H1 (cell line): ENCODE measurements at regions not wholly inside any gene's neighbourhood (a gene's known extent, or its start where the extent isn't known, plus 50 kb on each side); places are given as distances from the start of the nearest gene placed in this dataset.

ENCODE experiments used
- CTCF ChIA-PET: fragments of 300-600 bp; sonication (Branson Sonifier 250); formaldehyde crosslinking; loops from one replicate; lab custom pipeline; 2021; ENCODE audit not compliant: partially characterized antibody; lab: Charles Lee
- POLR2A ChIA-PET: fragments of 300-600 bp; sonication (Branson Sonifier 250); formaldehyde crosslinking; loops from one replicate; lab custom pipeline; 2021; ENCODE audit warnings: inconsistent platforms; ENCODE audit not compliant: partially characterized antibody; lab: Charles Lee
- DNase-seq, 2 experiments: peaks; one replicate each; pipeline versions ENCODE4 v3.0.0 to v3.0.0-alpha.2; 2010 to 2022; ENCODE audit warnings: low spot score in 2 of 2, low read depth in 1 of 2, mixed read lengths in 1 of 2
- FAIRE-seq: peaks from 2 replicates; lab custom pipeline; 2011; peaks lifted over from hg19 to GRCh38; lab: Jason Lieb, UNC
- H2AFZ ChIP-seq: 2 replicates; pipeline ENCODE4 v1.8.1; 2012; ENCODE audit warnings: low read length, inconsistent platforms
- H2AK5ac ChIP-seq: 2 replicates; pipeline ENCODE4 v1.6.1; 2013; ENCODE audit warnings: low read depth, low read length
- H2BK120ac ChIP-seq: replicated peaks from 2 replicates; pipeline ENCODE3; 2013; ENCODE audit warnings: low read depth, low read length, inconsistent platforms
- H2BK12ac ChIP-seq: 2 replicates; pipeline ENCODE4 v1.6.1; 2013; ENCODE audit warnings: low read depth, low read length
- H2BK15ac ChIP-seq: 2 replicates; pipeline ENCODE4 v1.6.1; 2013; ENCODE audit warnings: low read length
- H2BK20ac ChIP-seq: 2 replicates; pipeline ENCODE4 v1.6.1; 2013; ENCODE audit warnings: low read length
- H2BK5ac ChIP-seq: 2 replicates; pipeline ENCODE4 v1.6.1; 2013; ENCODE audit warnings: low read depth, low read length
- H3K14ac ChIP-seq: 2 replicates; pipeline ENCODE4 v1.6.1; 2013; ENCODE audit warnings: inconsistent platforms; ENCODE audit not compliant: insufficient read length
- H3K18ac ChIP-seq: 2 replicates; pipeline ENCODE4 v1.6.1; 2013; ENCODE audit warnings: low read length; ENCODE audit errors: extremely low read depth
- H3K23ac ChIP-seq: 2 replicates; pipeline ENCODE4 v1.6.1; 2013; ENCODE audit warnings: inconsistent platforms; ENCODE audit not compliant: insufficient read length
- H3K23me2 ChIP-seq: 2 replicates; pipeline ENCODE4 v1.6.1; 2013; ENCODE audit warnings: low read depth, low read length
- H3K27ac ChIP-seq: 2 replicates; pipeline ENCODE4 v1.6.1; 2011; ENCODE audit warnings: low read depth, low read length, inconsistent platforms
- H3K27me3 ChIP-seq, 4 experiments: replicated peaks in 1 of 4; 1 replicate in 1 of 4; 2 replicates in 3 of 4; pipeline versions ENCODE4 v1.6.1 to v1.8.1; 2011 to 2013; ENCODE audit warnings: low read length in 3 of 4, mild to moderate bottlenecking in 3 of 4, inconsistent platforms in 2 of 4, mixed read lengths in 2 of 4, moderate library complexity in 1 of 4; ENCODE audit not compliant: control insufficient read depth in 3 of 4, insufficient read depth in 3 of 4; ENCODE audit errors: extremely low read depth in 1 of 4
- H3K36me3 ChIP-seq, 4 experiments: 2 replicates each; pipeline versions ENCODE4 v1.6.1 to v1.8.1; 2011 to 2013; ENCODE audit warnings: mild to moderate bottlenecking in 4 of 4, low read length in 3 of 4, moderate library complexity in 2 of 4, control low read depth in 1 of 4, inconsistent platforms in 1 of 4; ENCODE audit not compliant: insufficient read depth in 4 of 4, control insufficient read depth in 2 of 4
- H3K4ac ChIP-seq: replicated peaks from 2 replicates; pipeline ENCODE3; 2013; ENCODE audit warnings: low read length, low read depth, mixed read lengths, inconsistent platforms; ENCODE audit not compliant: insufficient read length
- H3K4me1 ChIP-seq, 4 experiments: replicated peaks in 1 of 4; 1 replicate in 1 of 4; 2 replicates in 3 of 4; pipeline versions ENCODE4 v1.6.1 to v1.8.1; 2011 to 2013; ENCODE audit warnings: low read length in 3 of 4, inconsistent platforms in 2 of 4, mixed read lengths in 1 of 4; ENCODE audit not compliant: insufficient read depth in 4 of 4, control insufficient read depth in 3 of 4
- H3K4me2 ChIP-seq, 2 experiments: 2 replicates each; pipeline versions ENCODE4 v1.6.1 to v1.8.1; 2011 to 2013; ENCODE audit warnings: low read depth in 2 of 2, low read length in 2 of 2, control low read depth in 1 of 2, inconsistent platforms in 1 of 2, mild to moderate bottlenecking in 1 of 2; ENCODE audit not compliant: insufficient read depth in 1 of 2
- H3K4me3 ChIP-seq, 4 experiments: fragments of 200-600, 300-600 bp in 1 of 4; sonication (generic), shearing (Covaris generic), sonication (Bioruptor Twin) in 1 of 4; 2 replicates each; pipeline versions ENCODE4 v1.5.1 to v1.8.1; 2011 to 2016; ENCODE audit warnings: low read length in 4 of 4, low read depth in 3 of 4, control low read depth in 2 of 4, inconsistent platforms in 2 of 4, mild to moderate bottlenecking in 2 of 4, mixed read lengths in 1 of 4, moderate library complexity in 1 of 4; ENCODE audit not compliant: insufficient read depth in 2 of 4; ENCODE audit errors: extremely low read depth in 1 of 4
- H3K56ac ChIP-seq: replicated peaks from 2 replicates; pipeline ENCODE3; 2013; ENCODE audit warnings: low read depth, mild to moderate bottlenecking, mixed read lengths, low read length, inconsistent platforms; ENCODE audit not compliant: insufficient read length
- H3K79me1 ChIP-seq: 2 replicates; pipeline ENCODE4 v1.6.1; 2013; ENCODE audit warnings: low read depth, low read length, control low read depth
- H3K79me2 ChIP-seq, 2 experiments: 2 replicates each; pipeline versions ENCODE4 v1.6.1 to v1.8.1; 2012 to 2013; ENCODE audit warnings: low read length in 2 of 2, mild to moderate bottlenecking in 2 of 2, inconsistent platforms in 1 of 2; ENCODE audit not compliant: insufficient read depth in 2 of 2, control insufficient read depth in 1 of 2
- H3K9ac ChIP-seq, 4 experiments: replicated peaks in 1 of 4; 1 replicate in 1 of 4; 2 replicates in 3 of 4; pipeline versions ENCODE4 v1.6.1 to v1.8.1; 2011 to 2013; ENCODE audit warnings: low read depth in 3 of 4, low read length in 3 of 4, control low read depth in 2 of 4, mild to moderate bottlenecking in 2 of 4, moderate library complexity in 2 of 4, inconsistent platforms in 1 of 4; ENCODE audit errors: extremely low read depth in 1 of 4
- H3K9me3 ChIP-seq, 2 experiments: 2 replicates each; pipeline versions ENCODE4 v1.6.1 to v1.8.1; 2012 to 2013; ENCODE audit warnings: mild to moderate bottlenecking in 2 of 2, moderate library complexity in 2 of 2, control low read depth in 1 of 2, inconsistent platforms in 1 of 2, low read depth in 1 of 2, low read length in 1 of 2, mixed read lengths in 1 of 2; ENCODE audit not compliant: insufficient read depth in 2 of 2
- H4K20me1 ChIP-seq, 2 experiments: replicated peaks in 1 of 2; 2 replicates each; pipeline versions ENCODE3 to v1.8.1; 2011 to 2013; ENCODE audit warnings: inconsistent platforms in 2 of 2, low read length in 2 of 2, mild to moderate bottlenecking in 1 of 2; ENCODE audit not compliant: insufficient read depth in 2 of 2, control insufficient read depth in 1 of 2
- H4K5ac ChIP-seq: 2 replicates; pipeline ENCODE4 v1.6.1; 2013; ENCODE audit warnings: low read length, low read depth, mixed read lengths, inconsistent platforms; ENCODE audit not compliant: insufficient read length
- H4K8ac ChIP-seq: 2 replicates; pipeline ENCODE4 v1.8.0; 2013; ENCODE audit warnings: mild to moderate bottlenecking, moderate library complexity, low read length, inconsistent platforms; ENCODE audit not compliant: insufficient read depth; ENCODE audit errors: extremely low read depth
- H4K91ac ChIP-seq: replicated peaks from 2 replicates; pipeline ENCODE3; 2013; ENCODE audit warnings: low read length, mixed read lengths, inconsistent platforms; ENCODE audit not compliant: insufficient read length
- CHD2 ChIP-seq: IDR thresholded peaks from 2 replicates; pipeline ENCODE4 v1.6.1; 2012; ENCODE audit warnings: low read length, improper control_type of control experiment
- CREB1 ChIP-seq: IDR thresholded peaks from 2 replicates; pipeline ENCODE4 v1.6.1; 2012; ENCODE audit warnings: inconsistent platforms
- EP300 ChIP-seq, 2 experiments: IDR thresholded peaks; 1 replicate in 1 of 2; 2 replicates in 1 of 2; pipeline ENCODE4 v1.6.1; 2011 to 2012; ENCODE audit warnings: low read depth in 2 of 2, low read length in 2 of 2, mild to moderate bottlenecking in 2 of 2, borderline replicate concordance in 1 of 2, inconsistent platforms in 1 of 2, moderate library complexity in 1 of 2
- GABPA ChIP-seq: IDR thresholded peaks from 2 replicates; pipeline ENCODE4 v1.6.1; 2011; ENCODE audit warnings: mild to moderate bottlenecking, low read length, moderate library complexity, borderline replicate concordance; ENCODE audit not compliant: insufficient read depth
- GTF2F1 ChIP-seq: IDR thresholded peaks from 2 replicates; pipeline ENCODE4 v1.6.1; 2012; ENCODE audit warnings: low read depth, low read length, improper control_type of control experiment, borderline replicate concordance
- HDAC6 ChIP-seq: IDR thresholded peaks from one replicate; pipeline ENCODE4 v1.7.1; 2012; ENCODE audit warnings: low read depth, mild to moderate bottlenecking, inconsistent platforms, low read length, moderate library complexity
- JUND ChIP-seq: IDR thresholded peaks from 2 replicates; pipeline ENCODE4 v1.6.1; 2011; ENCODE audit warnings: mild to moderate bottlenecking, improper control_type of control experiment, low read length
- MAFK ChIP-seq: IDR thresholded peaks from 2 replicates; pipeline ENCODE4 v1.6.1; 2012; ENCODE audit warnings: low read depth, mild to moderate bottlenecking, improper control_type of control experiment, low read length
- POLR2A ChIP-seq, 2 experiments: IDR thresholded peaks; 1 replicate in 1 of 2; 2 replicates in 1 of 2; pipeline ENCODE4 v1.6.1; 2011; ENCODE audit warnings: low read depth in 2 of 2, low read length in 2 of 2, mild to moderate bottlenecking in 2 of 2; ENCODE audit errors: control extremely low read depth in 1 of 2
- RNF2 ChIP-seq: fragments of 200-900, 300-1000 bp; sonication (generic); IDR thresholded peaks from 2 replicates; pipeline ENCODE4 v1.7.1; 2016; ENCODE audit warnings: borderline replicate concordance, low read depth, mild to moderate bottlenecking, antibody characterized with exemption, low read length; ENCODE audit not compliant: poor library complexity, severe bottlenecking; ENCODE audit errors: missing control alignments
- RXRA ChIP-seq: IDR thresholded peaks from 2 replicates; pipeline ENCODE4 v1.6.1; 2011; ENCODE audit warnings: low read depth, mild to moderate bottlenecking, low read length, moderate library complexity; ENCODE audit not compliant: insufficient read depth
- SP2 ChIP-seq: IDR thresholded peaks from 2 replicates; pipeline ENCODE4 v1.6.1; 2012; ENCODE audit warnings: mild to moderate bottlenecking, low read length, inconsistent platforms
- SP4 ChIP-seq: IDR thresholded peaks from 2 replicates; pipeline ENCODE4 v1.6.1; 2012; ENCODE audit warnings: low read length, inconsistent platforms
- TAF7 ChIP-seq: optimal IDR thresholded peaks from 2 replicates; pipeline ENCODE3; 2011; ENCODE audit warnings: low read depth, mild to moderate bottlenecking, inconsistent platforms, low read length, moderate library complexity, borderline replicate concordance
- YY1 ChIP-seq: IDR thresholded peaks from 2 replicates; pipeline ENCODE4 v1.6.1; 2011; ENCODE audit warnings: low read depth, mild to moderate bottlenecking, low read length
- ZNF274 ChIP-seq: IDR thresholded peaks from 2 replicates; pipeline ENCODE4 v1.7.0; 2012; ENCODE audit warnings: low read length, borderline replicate concordance; ENCODE audit errors: extremely low read depth
- WGBS, 2 experiments: shearing (Covaris generic) in 1 of 2; methylation state at CpG; one replicate each; pipeline versions ENCODE4 v1.1.6 to v1.1.7; 2013 to 2015; ENCODE audit warnings: low lambda C conversion rate in 2 of 2, mixed read lengths in 2 of 2, inconsistent platforms in 1 of 2, low coverage in 1 of 2, missing lambda C conversion rate in 1 of 2; ENCODE audit not compliant: insufficient replicate concordance in 2 of 2, insufficient coverage in 1 of 2, insufficient read length in 1 of 2; ENCODE audit errors: extremely low coverage in 1 of 2, missing lambda C conversion rate in 1 of 2; 5-methylcytosine and 5-hydroxymethylcytosine counted together

GRCh38 chr4:44120646-44121045 is 328.0 kb downstream of the KCTD8 start:
- no peak overlapping the region for H3K4ac ChIP-seq
- H3K4me1 ChIP-seq = no peaks in the 10 kb centered on the region
- H3K56ac ChIP-seq = no peak overlapping the region
- no peak overlapping the region for H4K5ac ChIP-seq
- H3K23me2 ChIP-seq = no peaks in the 10 kb centered on the region
- no peaks in the 10 kb centered on the region for H3K79me2 ChIP-seq
- no peak overlapping the region for H3K23ac ChIP-seq
- WGBS, 2 experiments = 91% methylated on average over 2 of the region's 2 CpGs; no CpG with 5 or more reads in 1 of the 2 experiments
- POLR2A ChIA-PET = no interaction called here
- no peaks in the 10 kb centered on the region for H3K79me1 ChIP-seq
- H4K8ac ChIP-seq = no peak overlapping the region
- no peak overlapping the region for H3K4me3 ChIP-seq
- H4K20me1 ChIP-seq = no peaks in the 10 kb centered on the region
- H2BK20ac ChIP-seq = no peak overlapping the region
- H3K27ac ChIP-seq = no peak overlapping the region
- H3K9ac ChIP-seq = no peak overlapping the region
- H4K91ac ChIP-seq = no peak overlapping the region
- no peak overlapping the region for H2AK5ac ChIP-seq
- FAIRE-seq = no peak
- H2BK120ac ChIP-seq = no peak overlapping the region
- H3K4me2 ChIP-seq = no peak overlapping the region
- no peak overlapping the region for H3K14ac ChIP-seq
- no peak overlapping the region for H2BK12ac ChIP-seq
- H3K36me3 ChIP-seq = no peaks in the 10 kb centered on the region
- TF ChIP-seq TAF7 (no peak), GTF2F1 (no peak), YY1 (no peak), RXRA (no peak), GABPA (no peak), EP300 (IDR thresholded peaks at IDR 0.05; ENCODE audit: borderline replicate concordance in 1 of 2, low read depth in 2 of 2, low read length in 2 of 2) (no peak), POLR2A (IDR thresholded peaks at IDR 0.05; ENCODE audit: control extremely low read depth in 1 of 2, low read depth in 2 of 2, low read length in 2 of 2) (no peak), CHD2 (no peak), SP4 (no peak), SP2 (no peak), JUND (no peak), RNF2 (no peak), HDAC6 (no peak), CREB1 (no peak), MAFK (no peak), ZNF274 (no peak)
- H3K27me3 ChIP-seq = no peaks in the 10 kb centered on the region
- H2BK15ac ChIP-seq = no peak overlapping the region
- H2BK5ac ChIP-seq = no peak overlapping the region
- CTCF ChIA-PET = no interaction called here
- H3K18ac ChIP-seq = no peak overlapping the region
- no peak for DNase-seq
- no peak overlapping the region for H2AFZ ChIP-seq
- no peaks in the 10 kb centered on the region for H3K9me3 ChIP-seq
